H1 (cell line): ENCODE measurements at regions not wholly inside any gene's neighbourhood (a gene's known extent, or its start where the extent isn't known, plus 50 kb on each side); places are given as distances from the start of the nearest gene placed in this dataset.

Experiments used
- ATF3 ChIP-seq: IDR thresholded peaks from 2 replicates; pipeline ENCODE4 v1.6.1; 2011; ENCODE audit warnings: low read depth, mild to moderate bottlenecking, low read length; ENCODE audit not compliant: insufficient read depth
- MAX ChIP-seq: IDR thresholded peaks from 2 replicates; pipeline ENCODE4 v1.6.1; 2012; ENCODE audit warnings: inconsistent platforms
- POU5F1 ChIP-seq: IDR thresholded peaks from 2 replicates; pipeline ENCODE4 v1.6.1; 2011; ENCODE audit warnings: low read depth, mild to moderate bottlenecking, low read length, moderate library complexity
- TAF7 ChIP-seq: optimal IDR thresholded peaks from 2 replicates; pipeline ENCODE3; 2011; ENCODE audit warnings: low read depth, mild to moderate bottlenecking, inconsistent platforms, low read length, moderate library complexity, borderline replicate concordance

- TF ChIP-seq ATF3 (no peak), TAF7 (no peak), POU5F1 (no peak), MAX (0 out of 2 replicates have a peak, but pooled peaks have one; percentile 3)
- TF ChIP-seq, all 59 proteins: peak for 5
Measured at GRCh38 chr22:49305214-49305965, 522.3 kb downstream of the BRD1 start (continued).
